ENCODE measurements at regions not wholly inside any gene's neighbourhood (a gene's known extent, or its start where the extent isn't known, plus 50 kb on each side); places are given as distances from the start of the nearest gene placed in this dataset.

- no peak for DNase-seq
These were observed 1009.8 kb downstream of the ADGRL3 start for GRCh38 chr4:62209757-62210485.

- DNase-seq, result no peak
These were observed 1008.8 kb downstream of the ADGRL3 start for GRCh38 chr4:62208921-62209320.

GRCh38 chr4:62204136-62204535 is 1004.0 kb downstream of the ADGRL3 start:
- no peak for DNase-seq

GRCh38 chr4:62199291-62199810 is 999.2 kb downstream of the ADGRL3 start:
- no peak for DNase-seq

GRCh38 chr4:62196338-62196737 is 996.2 kb downstream of the ADGRL3 start:
- DNase-seq, result no peak

- DNase-seq, result no peak
These were observed 994.2 kb downstream of the ADGRL3 start for GRCh38 chr4:62194342-62194741.

GRCh38 chr4:62193761-62194160 is 993.6 kb downstream of the ADGRL3 start:
- DNase-seq, result peak; percentile 23

GRCh38 chr4:62191451-62192240 is 991.5 kb downstream of the ADGRL3 start:
- DNase-seq, result peak; percentile 33

- DNase-seq, result no peak
These were observed 970.1 kb downstream of the ADGRL3 start for GRCh38 chr4:62170235-62170634.

- no peak for DNase-seq
These were observed 968.6 kb downstream of the ADGRL3 start for GRCh38 chr4:62168681-62169080.

GRCh38 chr4:62162606-62163005 is 962.5 kb downstream of the ADGRL3 start:
- no peak for DNase-seq

- no peak for DNase-seq
These were observed 961.3 kb downstream of the ADGRL3 start for GRCh38 chr4:62161446-62161845.

GRCh38 chr4:62159876-62160275 is 959.8 kb downstream of the ADGRL3 start:
- no peak for DNase-seq

GRCh38 chr4:62159306-62159705 is 959.2 kb downstream of the ADGRL3 start:
- no peak for DNase-seq

- no peak for DNase-seq
These were observed 956.1 kb downstream of the ADGRL3 start for GRCh38 chr4:62156205-62156604.

- DNase-seq, result no peak
These were observed 945.1 kb downstream of the ADGRL3 start for GRCh38 chr4:62145276-62145675.

GRCh38 chr4:62144431-62144830 is 944.3 kb downstream of the ADGRL3 start:
- no peak for DNase-seq

- peak; percentile 62 for DNase-seq
These were observed 935.5 kb downstream of the ADGRL3 start for GRCh38 chr4:62135565-62136156.

GRCh38 chr4:62133977-62134376 is 933.9 kb downstream of the ADGRL3 start:
- no peak for DNase-seq

GRCh38 chr4:62133101-62133897 is 933.2 kb downstream of the ADGRL3 start:
- no peak for DNase-seq

GRCh38 chr4:62131049-62131448 is 930.9 kb downstream of the ADGRL3 start:
- DNase-seq, result no peak

- no peak for DNase-seq
These were observed 930.5 kb downstream of the ADGRL3 start for GRCh38 chr4:62130637-62131036.

GRCh38 chr4:62130230-62130629 is 930.1 kb downstream of the ADGRL3 start:
- no peak for DNase-seq

Measured in fibroblast of skin of scalp (primary cell).